K562 (cell line): ENCODE measurements at regions not wholly inside any gene's neighbourhood (a gene's known extent, or its start where the extent isn't known, plus 50 kb on each side); places are given as distances from the start of the nearest gene placed in this dataset.

Source experiments
- ATAC-seq: fragments of 200-7000 bp; cut with Tn5 transposase; 3 replicates; pipeline ENCODE4 v1.9.1; 2020; ENCODE audit warnings: moderate library complexity
- BruUV-seq: library from RNA; stranded (reverse); fragments of 400-500 nt; replicated peaks from 2 replicates; lab custom pipeline; 2021; lab: Mats Ljungman, UMichigan
- CTCF ChIA-PET: fragments of 300-600 bp; formaldehyde crosslinking; extraction: SDS; loops from one replicate; lab custom pipeline; 2021; ENCODE audit warnings: low intra/inter-chr PET ratio; lab: Yijun Ruan, JAX
- POLR2A ChIA-PET: fragments of 300-600, 350-650 bp; sonication (Branson Sonifier 250); formaldehyde crosslinking; extraction: SDS; loops from one replicate; lab custom pipeline; 2021; ENCODE audit warnings: antibody characterized with exemption, inconsistent platforms; lab: Yijun Ruan, JAX
- DNase-seq, 4 experiments: peaks; one replicate each; pipeline versions ENCODE4 v3.0.0 to v3.0.0-alpha.2; 2011 to 2018; ENCODE audit warnings: low spot score in 3 of 4, mixed read lengths in 3 of 4; ENCODE audit errors: extremely low read depth in 1 of 4
- FAIRE-seq: peaks from 2 replicates; lab custom pipeline; 2011; peaks lifted over from hg19 to GRCh38; lab: Jason Lieb, UNC
- H2AFZ ChIP-seq: 2 replicates; pipeline ENCODE4 v1.6.0; 2011; ENCODE audit warnings: low read depth, low read length, control low read depth, inconsistent platforms
- H3K27ac ChIP-seq: fragments of 200-600 bp; 3 replicates; pipeline ENCODE4 v1.8.0; 2011; ENCODE audit warnings: low read depth, mild to moderate bottlenecking, control low read depth, inconsistent platforms, low read length, moderate library complexity, mixed read lengths; ENCODE audit errors: extremely low read depth
- H3K27me3 ChIP-seq, 2 experiments: fragments of 300-600 bp in 1 of 2; 2 replicates in 1 of 2; 3 replicates in 1 of 2; pipeline versions ENCODE4 v1.6.0 to v1.8.0; 2011; ENCODE audit warnings: inconsistent platforms in 2 of 2, low read length in 2 of 2, mild to moderate bottlenecking in 1 of 2, mixed read lengths in 1 of 2, moderate library complexity in 1 of 2; ENCODE audit not compliant: control insufficient read depth in 2 of 2, insufficient read depth in 2 of 2
- H3K36me3 ChIP-seq: fragments of 300-600 bp; 3 replicates; pipeline ENCODE4 v1.8.0; 2011; ENCODE audit warnings: mild to moderate bottlenecking, low read length, inconsistent platforms; ENCODE audit not compliant: control insufficient read depth, insufficient read depth
- H3K4me1 ChIP-seq, 2 experiments: fragments of 200-600 bp in 1 of 2; replicated peaks in 1 of 2; 2 replicates in 1 of 2; 3 replicates in 1 of 2; pipeline versions ENCODE4 v1.5.1 to v1.8.0; 2011; ENCODE audit warnings: inconsistent platforms in 2 of 2, low read length in 2 of 2, mild to moderate bottlenecking in 1 of 2, mixed read lengths in 1 of 2, moderate library complexity in 1 of 2; ENCODE audit not compliant: control insufficient read depth in 2 of 2, insufficient read depth in 2 of 2
- H3K4me2 ChIP-seq: 2 replicates; pipeline ENCODE4 v1.6.1; 2011; ENCODE audit warnings: low read length, control low read depth, inconsistent platforms, mixed read lengths; ENCODE audit not compliant: insufficient read depth
- H3K4me3 ChIP-seq: fragments of 200-600 bp; sonication (generic), shearing (Covaris generic); 2 replicates; pipeline ENCODE4 v1.5.1; 2016; ENCODE audit warnings: control low read depth, inconsistent platforms
- H3K79me2 ChIP-seq: fragments of 200-600 bp; 3 replicates; pipeline ENCODE4 v1.8.0; 2011; ENCODE audit warnings: low read length, inconsistent platforms; ENCODE audit not compliant: control insufficient read depth, insufficient read depth
- H3K9ac ChIP-seq, 2 experiments: 2 replicates each; pipeline versions ENCODE4 v1.6.0 to v1.6.1; 2011; ENCODE audit warnings: low read depth in 2 of 2, low read length in 2 of 2, control low read depth in 1 of 2, inconsistent platforms in 1 of 2, mild to moderate bottlenecking in 1 of 2, mixed read lengths in 1 of 2; ENCODE audit not compliant: insufficient read depth in 1 of 2
- H3K9me1 ChIP-seq: one replicate; pipeline ENCODE4 v1.6.0; 2011; ENCODE audit warnings: inconsistent platforms, mild to moderate bottlenecking, low read length, moderate library complexity; ENCODE audit not compliant: control insufficient read depth, insufficient read depth
- H3K9me3 ChIP-seq: replicated peaks from 2 replicates; pipeline ENCODE4 v1.5.1; 2011; ENCODE audit warnings: low read depth, low read length, inconsistent platforms; ENCODE audit not compliant: control insufficient read depth, insufficient read depth
- H4K20me1 ChIP-seq: replicated peaks from 2 replicates; pipeline ENCODE4 v1.6.1; 2011; ENCODE audit warnings: low read length, inconsistent platforms, mixed read lengths; ENCODE audit not compliant: control insufficient read depth, insufficient read depth
- CHCHD3 ChIP-seq: fragments of 250-450 bp; sonication (Bioruptor Pico); IDR thresholded peaks from 2 replicates; pipeline ENCODE4 v2.1.2; 2022; ENCODE audit warnings: mild to moderate bottlenecking
- E2F6 ChIP-seq, 2 experiments: IDR thresholded peaks; 2 replicates each; pipeline ENCODE4 v1.6.1; 2011; ENCODE audit warnings: borderline replicate concordance in 1 of 2, control low read depth in 1 of 2, low read depth in 1 of 2, low read length in 1 of 2, mild to moderate bottlenecking in 1 of 2, mixed read lengths in 1 of 2, moderate library complexity in 1 of 2; ENCODE audit not compliant: insufficient read depth in 1 of 2, insufficient read length in 1 of 2, poor library complexity in 1 of 2, severe bottlenecking in 1 of 2; ENCODE audit errors: extremely low read depth in 1 of 2
- ETV6 ChIP-seq, 3 experiments: fragments of 150-350 bp in 1 of 3; sonication (generic) in 1 of 3; formaldehyde crosslinking in 1 of 3; IDR thresholded peaks; 2 replicates each; pipeline versions ENCODE4 v1.6.1 to v1.8.0; 2014 to 2022; ENCODE audit warnings: borderline replicate concordance in 2 of 3, low read depth in 2 of 3, antibody characterized with exemption in 1 of 3, low read length in 1 of 3, mild to moderate bottlenecking in 1 of 3, missing genetic modification reagents in 1 of 3
- HOXB6 ChIP-seq: fragments of 250-450 bp; sonication (Bioruptor Pico); IDR thresholded peaks from 2 replicates; pipeline ENCODE4 v1.5.1; 2022; ENCODE audit warnings: mild to moderate bottlenecking, borderline replicate concordance
- ILK ChIP-seq: fragments of 450-650 bp; IDR thresholded peaks from 2 replicates; pipeline ENCODE4 v1.6.1; 2016; ENCODE audit warnings: missing genetic modification characterization, low read depth, mild to moderate bottlenecking, missing compliant biosample characterization, moderate library complexity, borderline replicate concordance
- NR2F6 ChIP-seq: fragments of 450-650 bp; formaldehyde crosslinking; IDR thresholded peaks from 2 replicates; pipeline ENCODE4 v1.4.0; 2020; ENCODE audit warnings: mild to moderate bottlenecking
- TOE1 ChIP-seq, 2 experiments: fragments of 450-650 bp in 1 of 2; sonication (generic) in 1 of 2; formaldehyde crosslinking in 1 of 2; IDR thresholded peaks; 2 replicates each; pipeline versions ENCODE4 v1.7.1 to v1.8.0; 2016 to 2022; ENCODE audit warnings: borderline replicate concordance in 2 of 2, mild to moderate bottlenecking in 2 of 2, antibody characterized with exemption in 1 of 2, inconsistent platforms in 1 of 2, low read depth in 1 of 2, missing genetic modification reagents in 1 of 2, moderate library complexity in 1 of 2
- ZBTB12 ChIP-seq: fragments of 250-450 bp; sonication (Bioruptor Pico); IDR thresholded peaks from 2 replicates; pipeline ENCODE4 v1.4.0; 2020
- ZC3H8 ChIP-seq: fragments of 450-650 bp; IDR thresholded peaks from 2 replicates; pipeline ENCODE4 v1.6.1; 2017
- ZNF354B ChIP-seq: fragments of 250-450 bp; sonication (Bioruptor Pico); IDR thresholded peaks from 2 replicates; pipeline ENCODE4 v1.4.0; 2020
- ZNF589 ChIP-seq: fragments of 200-800 bp; sonication (Bioruptor generic); IDR thresholded peaks from 2 replicates; pipeline ENCODE4 v1.6.1; 2016; ENCODE audit warnings: low read depth, missing genetic modification characterization, missing compliant biosample characterization
- ZNF655 ChIP-seq: fragments of 250-450 bp; sonication (Bioruptor Pico); IDR thresholded peaks from 2 replicates; pipeline ENCODE4 v1.5.0; 2021
- WGBS: fragments of 100-300 bp; shearing (Covaris generic); methylation state at CpG from one replicate; pipeline ENCODE4 v1.1.6; 2016; ENCODE audit warnings: low coverage, mixed read lengths; ENCODE audit not compliant: insufficient coverage; ENCODE audit errors: missing lambda C conversion rate; 5-methylcytosine and 5-hydroxymethylcytosine counted together
- in situ Hi-C: fragments of 300-500 bp; cut with MboI; formaldehyde crosslinking; loops from 4 replicates; pipeline ENCODE4 v1.15.0; 2018; ENCODE audit warnings: inconsistent platforms, mixed read lengths
- intact Hi-C: fragments of 100-400 bp; cut with micrococcal nuclease; formaldehyde crosslinking; loops from 2 replicates; pipeline ENCODE4 v1.14.2; 2022
- TF ChIP-seq, protein P1 (sequence below): fragments of 450-650 bp; IDR thresholded peaks from 2 replicates; pipeline ENCODE4 v1.6.1; 2018; ENCODE audit not compliant: partially characterized antibody

GRCh38 chr9:7452378-7452777 is 347.2 kb downstream of the DMAC1 start (continued):
- TF ChIP-seq ZNF655 (CRISPR knock-in tag) (no peak), CHCHD3 (CRISPR knock-in tag) (no peak), ZNF589 (CRISPR knock-in tag) (no peak), ZNF354B (CRISPR knock-in tag) (no peak), ETV6 (IDR thresholded peaks at IDR 0.05; ENCODE audit: borderline replicate concordance in 1 of 2, low read depth in 2 of 2, low read length in 1 of 2) (no peak), ETV6 (CRISPR knock-in tag; IDR thresholded peaks at IDR 0.05; ENCODE audit: borderline replicate concordance) (no peak), ZC3H8 (no peak), ZBTB12 (no peak), NR2F6 (CRISPR knock-in tag) (no peak), HOXB6 (CRISPR knock-in tag) (no peak)
- TF ChIP-seq, all 486 proteins: peak for 0

GRCh38 chr9:7451062-7451461 is 348.5 kb downstream of the DMAC1 start:
- POLR2A ChIA-PET = no interaction called here
- no peak for TF ChIP-seq ILK
- TF ChIP-seq, protein P1, sequence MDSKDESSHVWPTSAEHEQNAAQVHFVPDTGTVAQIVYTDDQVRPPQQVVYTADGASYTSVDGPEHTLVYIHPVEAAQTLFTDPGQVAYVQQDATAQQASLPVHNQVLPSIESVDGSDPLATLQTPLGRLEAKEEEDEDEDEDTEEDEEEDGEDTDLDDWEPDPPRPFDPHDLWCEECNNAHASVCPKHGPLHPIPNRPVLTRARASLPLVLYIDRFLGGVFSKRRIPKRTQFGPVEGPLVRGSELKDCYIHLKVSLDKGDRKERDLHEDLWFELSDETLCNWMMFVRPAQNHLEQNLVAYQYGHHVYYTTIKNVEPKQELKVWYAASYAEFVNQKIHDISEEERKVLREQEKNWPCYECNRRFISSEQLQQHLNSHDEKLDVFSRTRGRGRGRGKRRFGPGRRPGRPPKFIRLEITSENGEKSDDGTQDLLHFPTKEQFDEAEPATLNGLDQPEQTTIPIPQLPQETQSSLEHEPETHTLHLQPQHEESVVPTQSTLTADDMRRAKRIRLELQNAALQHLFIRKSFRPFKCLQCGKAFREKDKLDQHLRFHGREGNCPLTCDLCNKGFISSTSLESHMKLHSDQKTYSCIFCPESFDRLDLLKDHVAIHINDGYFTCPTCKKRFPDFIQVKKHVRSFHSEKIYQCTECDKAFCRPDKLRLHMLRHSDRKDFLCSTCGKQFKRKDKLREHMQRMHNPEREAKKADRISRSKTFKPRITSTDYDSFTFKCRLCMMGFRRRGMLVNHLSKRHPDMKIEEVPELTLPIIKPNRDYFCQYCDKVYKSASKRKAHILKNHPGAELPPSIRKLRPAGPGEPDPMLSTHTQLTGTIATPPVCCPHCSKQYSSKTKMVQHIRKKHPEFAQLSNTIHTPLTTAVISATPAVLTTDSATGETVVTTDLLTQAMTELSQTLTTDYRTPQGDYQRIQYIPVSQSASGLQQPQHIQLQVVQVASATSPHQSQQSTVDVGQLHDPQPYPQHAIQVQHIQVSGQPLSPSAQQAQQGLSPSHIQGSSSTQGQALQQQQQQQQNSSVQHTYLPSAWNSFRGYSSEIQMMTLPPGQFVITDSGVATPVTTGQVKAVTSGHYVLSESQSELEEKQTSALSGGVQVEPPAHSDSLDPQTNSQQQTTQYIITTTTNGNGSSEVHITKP = no peak
- no peak for TF ChIP-seq E2F6 (IDR thresholded peaks at IDR 0.05; ENCODE audit: borderline replicate concordance in 1 of 2, extremely low read depth in 1 of 2, insufficient read depth in 1 of 2, insufficient read length in 1 of 2, low read depth in 1 of 2, low read length in 1 of 2, poor library complexity in 1 of 2, severe bottlenecking in 1 of 2)
- no peak for TF ChIP-seq TOE1 (IDR thresholded peaks at IDR 0.05; ENCODE audit: borderline replicate concordance)
- TF ChIP-seq TOE1 (CRISPR knock-in tag; IDR thresholded peaks at IDR 0.05; ENCODE audit: borderline replicate concordance, low read depth) = no peak

More at GRCh38 chr9:7451062-7451461, 348.5 kb downstream of the DMAC1 start:
- no peaks in the 10 kb centered on the region for H4K20me1 ChIP-seq
- no peaks in the 10 kb centered on the region for H3K4me1 ChIP-seq
- no peaks in the 10 kb centered on the region for H3K27me3 ChIP-seq
- no peak for FAIRE-seq
- no peaks in the 10 kb centered on the region for H3K36me3 ChIP-seq
- no peaks in the 10 kb centered on the region for H3K9me3 ChIP-seq
- H3K4me2 ChIP-seq = no peak overlapping the region
- DNase-seq = no peak
- ATAC-seq = no peak
- WGBS = 3% methylated on average over 3 of the region's 3 CpGs
- no TSS peak for BruUV-seq
- intact Hi-C loops = no loop called here
- no peaks in the 10 kb centered on the region for H3K9me1 ChIP-seq
- CTCF ChIA-PET = no interaction called here
- H3K9ac ChIP-seq = no peak overlapping the region
- H3K79me2 ChIP-seq = no peaks in the 10 kb centered on the region
- no peak overlapping the region for H3K4me3 ChIP-seq
- H3K27ac ChIP-seq = no peak overlapping the region
- in situ Hi-C loops = no loop called here
- H2AFZ ChIP-seq = no peak overlapping the region
